PC-9 (cell line): ENCODE measurements at regions not wholly inside any gene's neighbourhood (a gene's known extent, or its start where the extent isn't known, plus 50 kb on each side); places are given as distances from the start of the nearest gene placed in this dataset.

Source experiments
- EZH2 ChIP-seq: fragments of 200-600 bp; sonication (generic); IDR thresholded peaks from 2 replicates; pipeline ENCODE4 v1.8.0; 2017; ENCODE audit warnings: antibody characterized with exemption, low read depth
- TF ChIP-seq, protein P1 (sequence below): fragments of 200-600 bp; sonication (generic); conservative IDR thresholded peaks from 2 replicates; pipeline ENCODE4 v1.6.1; 2017; ENCODE audit warnings: mixed run types, antibody characterized with exemption, mild to moderate bottlenecking, moderate library complexity

GRCh38 chrX:113529426-113530013 lies 688.9 kb upstream of the AMOT start:
- TF ChIP-seq, protein P1, sequence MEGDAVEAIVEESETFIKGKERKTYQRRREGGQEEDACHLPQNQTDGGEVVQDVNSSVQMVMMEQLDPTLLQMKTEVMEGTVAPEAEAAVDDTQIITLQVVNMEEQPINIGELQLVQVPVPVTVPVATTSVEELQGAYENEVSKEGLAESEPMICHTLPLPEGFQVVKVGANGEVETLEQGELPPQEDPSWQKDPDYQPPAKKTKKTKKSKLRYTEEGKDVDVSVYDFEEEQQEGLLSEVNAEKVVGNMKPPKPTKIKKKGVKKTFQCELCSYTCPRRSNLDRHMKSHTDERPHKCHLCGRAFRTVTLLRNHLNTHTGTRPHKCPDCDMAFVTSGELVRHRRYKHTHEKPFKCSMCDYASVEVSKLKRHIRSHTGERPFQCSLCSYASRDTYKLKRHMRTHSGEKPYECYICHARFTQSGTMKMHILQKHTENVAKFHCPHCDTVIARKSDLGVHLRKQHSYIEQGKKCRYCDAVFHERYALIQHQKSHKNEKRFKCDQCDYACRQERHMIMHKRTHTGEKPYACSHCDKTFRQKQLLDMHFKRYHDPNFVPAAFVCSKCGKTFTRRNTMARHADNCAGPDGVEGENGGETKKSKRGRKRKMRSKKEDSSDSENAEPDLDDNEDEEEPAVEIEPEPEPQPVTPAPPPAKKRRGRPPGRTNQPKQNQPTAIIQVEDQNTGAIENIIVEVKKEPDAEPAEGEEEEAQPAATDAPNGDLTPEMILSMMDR: no peak
- TF ChIP-seq EZH2: no peak
